Astrocyte (in vitro differentiated cells and primary cell): ENCODE measurements at regions not wholly inside any gene's neighbourhood (a gene's known extent, or its start where the extent isn't known, plus 50 kb on each side); places are given as distances from the start of the nearest gene placed in this dataset.

ENCODE experiments used
- CTCF ChIP-seq: IDR thresholded peaks from 2 replicates; pipeline ENCODE4 v1.5.1; 2011; ENCODE audit warnings: low read depth, mild to moderate bottlenecking, inconsistent platforms, low read length, moderate library complexity; ENCODE audit not compliant: insufficient read depth
- EZH2 ChIP-seq: IDR thresholded peaks from 2 replicates; pipeline ENCODE4 v1.6.1; 2012; ENCODE audit warnings: mild to moderate bottlenecking, low read length, inconsistent platforms; ENCODE audit not compliant: insufficient read depth

GRCh38 chr11:110798201-110798900 lies 86.1 kb upstream of the ARHGAP20 start:
- TF ChIP-seq CTCF (no peak), EZH2 (no peak)
